WTC11 (cell line): ENCODE measurements at regions not wholly inside any gene's neighbourhood (a gene's known extent, or its start where the extent isn't known, plus 50 kb on each side); places are given as distances from the start of the nearest gene placed in this dataset.

Experiments used
- ATF2 ChIP-seq: sonication (generic); formaldehyde crosslinking; IDR thresholded peaks from 2 replicates; pipeline ENCODE4 v1.8.1; 2022; ENCODE audit warnings: low read depth, missing genetic modification reagents, borderline replicate concordance
- ATF3 ChIP-seq: sonication (generic); formaldehyde crosslinking; conservative IDR thresholded peaks from 2 replicates; pipeline ENCODE4 v1.8.1; 2022; ENCODE audit warnings: mild to moderate bottlenecking, missing genetic modification reagents
- CTCF ChIP-seq: fragments of 200-600 bp; IDR thresholded peaks from 2 replicates; pipeline ENCODE4 v1.8.0; 2022; ENCODE audit warnings: antibody characterized with exemption
- FOXJ3 ChIP-seq: sonication (generic); formaldehyde crosslinking; IDR thresholded peaks from 2 replicates; pipeline ENCODE4 v1.9.0; 2021; ENCODE audit warnings: missing genetic modification reagents, mild to moderate bottlenecking, borderline replicate concordance
- NFE2L1 ChIP-seq: sonication (generic); formaldehyde crosslinking; IDR thresholded peaks from 2 replicates; pipeline ENCODE4 v1.8.1; 2023; ENCODE audit warnings: missing genetic modification reagents
- TEAD1 ChIP-seq: sonication (generic); formaldehyde crosslinking; IDR thresholded peaks from 2 replicates; pipeline ENCODE4 v1.8.0; 2022; ENCODE audit warnings: mild to moderate bottlenecking, missing genetic modification reagents
- USF2 ChIP-seq: sonication (generic); formaldehyde crosslinking; IDR thresholded peaks from 2 replicates; pipeline ENCODE4 v1.8.1; 2023; ENCODE audit warnings: mild to moderate bottlenecking, missing genetic modification reagents, moderate library complexity

GRCh38 chr2:16080516-16080915 is 140.2 kb downstream of the MYCN start:
- TF ChIP-seq FOXJ3 (CRISPR knock-in tag) (no peak), CTCF (no peak), USF2 (CRISPR knock-in tag) (no peak), ATF2 (no peak), NFE2L1 (no peak), TEAD1 (no peak), ATF3 (CRISPR knock-in tag) (no peak)
